Tibial artery (tissue), 4 donors: ENCODE measurements at regions not wholly inside any gene's neighbourhood (a gene's known extent, or its start where the extent isn't known, plus 50 kb on each side); places are given as distances from the start of the nearest gene placed in this dataset.
"Not testable (repeated sequence)": the region's sequence is repeated elsewhere in the genome, so short reads cannot be mapped to it uniquely, and the experiment has no call there.

Experiments
- DNase-seq, 2 donors: peaks; one replicate each; pipeline ENCODE4 v3.0.0-alpha.2; 2019
- H3K27ac ChIP-seq, 2 donors: fragments of 200-600 bp; sonication (generic) in 1 of 2; 1 replicate in 1 of 2; 2 replicates in 1 of 2; pipeline ENCODE4 v1.5.1; 2018 to 2019; ENCODE audit warnings: mild to moderate bottlenecking in 1 of 2
- H3K27me3 ChIP-seq, 2 donors: fragments of 200-600 bp; sonication (generic) in 1 of 2; one replicate each; pipeline versions ENCODE4 v1.5.1 to v1.6.0; 2016 to 2019
- H3K36me3 ChIP-seq, 3 donors: fragments of 200-600 bp; sonication (generic) in 2 of 3; one replicate each; pipeline ENCODE4 v1.5.1; 2016 to 2019; ENCODE audit warnings: mild to moderate bottlenecking in 2 of 3
- H3K4me1 ChIP-seq, 4 donors: fragments of 200-600 bp; sonication (generic) in 2 of 4; 1 replicate in 3 of 4; 2 replicates in 1 of 4; pipeline ENCODE4 v1.5.1; 2016 to 2019
- H3K4me3 ChIP-seq, 2 donors: fragments of 200-600 bp; sonication (generic) in 1 of 2; 1 replicate in 1 of 2; 2 replicates in 1 of 2; pipeline ENCODE4 v1.5.1; 2018 to 2019; ENCODE audit warnings: mild to moderate bottlenecking in 2 of 2
- H3K9me3 ChIP-seq, 3 donors: fragments of 200-600 bp; sonication (generic) in 1 of 3; one replicate each; pipeline ENCODE4 v1.5.1; 2016 to 2019
- CTCF ChIP-seq, 2 experiments: fragments of 200-600 bp in 1 of 2; fragments of 450-650 bp in 1 of 2; IDR thresholded peaks; one replicate each; pipeline ENCODE4 v1.5.1; 2017 to 2019; ENCODE audit warnings: antibody characterized with exemption in 2 of 2, mild to moderate bottlenecking in 1 of 2, moderate library complexity in 1 of 2
- intact Hi-C: fragments of 100-400 bp; cut with DNase I; formaldehyde crosslinking; loops from one replicate; pipeline ENCODE4 v1.15.0; 2023; ENCODE audit warnings: low total_unique reads

DNA sequence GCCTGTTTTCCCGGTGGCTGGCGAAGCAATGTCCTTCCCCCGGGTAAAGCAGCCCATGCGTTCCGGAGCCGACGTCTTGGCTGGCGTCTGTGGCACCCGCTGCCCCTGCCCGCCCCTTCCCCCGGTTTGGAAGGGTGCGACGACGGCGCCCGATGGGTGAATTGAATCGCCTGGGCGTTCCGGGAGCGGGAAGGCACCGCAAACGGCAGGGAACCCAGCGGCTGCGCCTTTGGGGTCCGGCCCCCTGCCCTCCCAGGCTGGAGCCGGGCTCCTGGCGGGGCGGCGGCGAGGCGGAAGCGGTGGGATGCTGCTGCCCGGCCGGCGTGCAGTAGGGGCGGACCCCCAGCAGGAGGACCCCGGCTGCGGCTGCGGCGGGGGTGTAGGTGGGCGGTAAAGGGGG, 123.6 kb upstream of the RHOU start:
- DNase-seq, H3K36me3 ChIP-seq, intact Hi-C loops: not testable (repeated sequence)

DNA sequence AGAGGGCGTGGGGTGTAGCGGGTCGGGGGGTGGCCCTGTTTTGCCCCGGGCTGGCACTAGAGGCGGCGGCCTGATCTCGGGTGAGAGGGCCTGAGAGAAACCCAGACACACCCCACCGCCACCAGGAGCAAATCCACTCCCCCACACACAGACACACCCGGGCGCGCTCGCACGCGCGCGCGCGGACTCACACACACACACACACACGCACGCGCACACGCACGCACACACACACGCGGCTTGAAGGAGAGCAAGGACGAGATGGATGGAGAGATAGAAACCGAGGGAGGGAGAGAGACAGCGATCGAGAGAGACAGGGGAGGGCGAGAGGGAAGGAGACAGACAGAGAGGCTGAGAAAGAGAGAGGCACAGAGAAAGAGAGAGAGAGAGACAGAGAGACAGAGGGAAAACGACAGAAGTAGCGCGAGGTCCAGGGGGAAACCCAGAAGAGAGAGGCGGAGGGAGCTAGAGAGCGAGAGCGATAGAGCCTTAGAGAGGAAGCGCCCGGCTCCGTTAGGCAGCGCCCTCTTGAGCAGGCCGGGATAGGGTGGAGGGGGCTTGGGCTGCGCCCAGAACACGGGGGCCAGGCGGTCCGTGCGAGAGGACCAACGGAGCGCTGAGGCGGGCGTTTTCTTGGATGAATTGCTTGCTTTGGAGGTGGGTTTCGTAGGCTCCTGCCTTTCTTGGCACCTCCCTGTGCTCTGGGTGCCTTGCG, 113.1 kb upstream of the RHOU start:
- H3K27ac ChIP-seq, intact Hi-C loops, H3K4me3 ChIP-seq, H3K36me3 ChIP-seq, DNase-seq, H3K4me1 ChIP-seq, H3K9me3 ChIP-seq, H3K27me3 ChIP-seq: not testable (repeated sequence)

More for the DNA sequence above, 123.6 kb upstream of the RHOU start:
- H3K27me3 ChIP-seq, H3K4me3 ChIP-seq, H3K4me1 ChIP-seq, H3K9me3 ChIP-seq, H3K27ac ChIP-seq: not testable (repeated sequence)

- H3K27ac ChIP-seq, H3K4me1 ChIP-seq, DNase-seq, H3K4me3 ChIP-seq, H3K27me3 ChIP-seq, intact Hi-C loops, H3K36me3 ChIP-seq, H3K9me3 ChIP-seq: not testable (repeated sequence)
Measured at GRCh38 chr1:228626481-228626880, 108.8 kb upstream of the RHOU start.

GRCh38 chr1:228632858-228633257, 102.4 kb upstream of the RHOU start:
- DNase-seq, H3K4me1 ChIP-seq, H3K9me3 ChIP-seq, intact Hi-C loops, H3K27ac ChIP-seq, H3K36me3 ChIP-seq, H3K4me3 ChIP-seq, H3K27me3 ChIP-seq: not testable (repeated sequence)

GRCh38 chr1:228635304-228635703, 100.0 kb upstream of the RHOU start:
- peak; percentile 87 to 88 for DNase-seq
- H3K36me3 ChIP-seq, H3K4me1 ChIP-seq, H3K27me3 ChIP-seq, H3K9me3 ChIP-seq, intact Hi-C loops: not testable (repeated sequence)
- H3K27ac ChIP-seq = peak overlapping the region; percentile 39 to 44
- peak overlapping the region; percentile 44 to 47 for H3K4me3 ChIP-seq

- peak in 1 of 2 donors; percentile 37 for DNase-seq
- H3K36me3 ChIP-seq, intact Hi-C loops, H3K4me1 ChIP-seq, H3K27me3 ChIP-seq, H3K27ac ChIP-seq, H3K9me3 ChIP-seq: not testable (repeated sequence)
- H3K4me3 ChIP-seq = peak overlapping the region in 1 of 2 donors; percentile 53
Measured at GRCh38 chr1:228637529-228637928, 97.8 kb upstream of the RHOU start.

GRCh38 chr1:228646717-228647522, 88.4 kb upstream of the RHOU start:
- intact Hi-C loops = no loop called here
- H3K4me1 ChIP-seq = peaks cover 0 to 26% (median 16%) of the 10 kb centered on the region in 4 donors
- peak overlapping the region; percentile 47 to 53 for H3K4me3 ChIP-seq
- no peaks in the 10 kb centered on the region for H3K9me3 ChIP-seq
- H3K27ac ChIP-seq = peak overlapping the region; percentile 59 to 76
- no peaks in the 10 kb centered on the region for H3K36me3 ChIP-seq
- no peak for DNase-seq
- no peak for TF ChIP-seq CTCF (IDR thresholded peaks at IDR 0.05)
- peaks cover 0 to 35% of the 10 kb centered on the region in 2 donors for H3K27me3 ChIP-seq

GRCh38 chr1:228647523-228648444, 87.5 kb upstream of the RHOU start:
- Histone ChIP-seq H3K27me3 (peaks cover 0 to 39% of the 10 kb centered on the region in 2 donors), H3K36me3 (no peaks in the 10 kb centered on the region), H3K27ac (peak overlapping the region; percentile 59 to 76), H3K4me1 (peaks cover 0 to 26% (median 16%) of the 10 kb centered on the region in 4 donors), H3K9me3 (no peaks in the 10 kb centered on the region), H3K4me3 (peak overlapping the region; percentile 47 to 53)
- no peak for TF ChIP-seq CTCF (IDR thresholded peaks at IDR 0.05)
- intact Hi-C loops = no loop called here
- DNase-seq = peak; percentile 37 to 75
